ENCODE measurements at regions not wholly inside any gene's neighbourhood (a gene's known extent, or its start where the extent isn't known, plus 50 kb on each side); places are given as distances from the start of the nearest gene placed in this dataset.

DNA sequence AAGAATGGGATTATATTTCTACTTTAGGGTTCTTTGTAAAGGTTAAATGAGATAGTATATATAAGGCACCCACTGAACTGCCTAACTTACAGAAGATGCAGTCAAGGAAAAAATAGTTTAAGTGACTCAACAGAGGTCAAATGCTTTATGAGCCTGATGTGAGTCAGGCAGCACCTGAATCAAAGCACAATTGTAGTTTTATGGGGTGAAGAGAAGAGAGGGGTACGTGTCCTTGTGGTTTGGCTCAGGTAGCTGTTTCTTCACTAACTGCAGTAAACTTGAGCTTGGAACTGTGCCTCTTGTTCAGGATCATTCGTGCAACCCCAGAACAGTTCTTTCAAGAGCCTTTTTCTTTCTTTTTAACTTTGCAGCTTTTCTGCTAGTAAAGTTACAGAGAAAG lies 125.2 kb upstream of the SPON1 start:
- no peaks in the 10 kb centered on the region for H3K4me1 ChIP-seq (ENCODE audit: control insufficient read depth, insufficient read depth, low read length, unreplicated experiment)
- H3K4me3 ChIP-seq (ENCODE audit: low read depth, low read length), result no peak overlapping the region
- no peaks in the 10 kb centered on the region for H3K36me3 ChIP-seq (ENCODE audit: insufficient read depth, low read length)
- no peak overlapping the region for H2AFZ ChIP-seq (ENCODE audit: low read length, unreplicated experiment)
- H3K27ac ChIP-seq (ENCODE audit: low read depth, low read length), result no peak overlapping the region
- no peaks in the 10 kb centered on the region for H3K79me2 ChIP-seq (ENCODE audit: control insufficient read depth, insufficient read depth, low read length, unreplicated experiment)
- peaks cover 9% of the 10 kb centered on the region; the same call in 1 of the 2 replicates for H3K27me3 ChIP-seq (ENCODE audit: insufficient read depth, low read length)

DNA sequence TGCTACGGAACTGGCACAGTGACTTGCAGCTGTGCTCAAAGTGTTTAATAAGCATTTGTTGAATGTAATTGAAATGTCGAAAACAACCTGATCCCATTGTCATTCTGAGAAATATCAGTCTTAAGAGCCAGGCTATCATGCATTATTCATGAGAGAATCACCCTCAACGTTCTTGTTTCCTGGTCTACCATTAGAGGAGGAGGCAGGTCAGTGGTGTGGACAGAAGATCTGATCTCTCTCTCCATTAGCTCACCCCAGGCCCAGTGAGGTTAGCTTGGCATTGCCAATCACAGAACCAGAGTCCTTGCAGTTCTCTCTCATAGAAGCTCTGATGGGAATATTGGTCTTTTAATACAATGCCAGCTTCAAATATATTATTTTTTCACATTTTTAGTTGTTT lies 121.1 kb upstream of the SPON1 start:
- H3K4me3 ChIP-seq (ENCODE audit: low read depth, low read length), result no peak overlapping the region
- H3K4me1 ChIP-seq (ENCODE audit: control insufficient read depth, insufficient read depth, low read length, unreplicated experiment), result no peaks in the 10 kb centered on the region
- H3K27ac ChIP-seq (ENCODE audit: low read depth, low read length), result no peak overlapping the region
- no peaks in the 10 kb centered on the region for H3K36me3 ChIP-seq (ENCODE audit: insufficient read depth, low read length)
- no peak overlapping the region for H2AFZ ChIP-seq (ENCODE audit: low read length, unreplicated experiment)
- no peaks in the 10 kb centered on the region for H3K79me2 ChIP-seq (ENCODE audit: control insufficient read depth, insufficient read depth, low read length, unreplicated experiment)
- H3K27me3 ChIP-seq (ENCODE audit: insufficient read depth, low read length), result peaks cover 18% of the 10 kb centered on the region; the same call in 1 of the 2 replicates

DNA sequence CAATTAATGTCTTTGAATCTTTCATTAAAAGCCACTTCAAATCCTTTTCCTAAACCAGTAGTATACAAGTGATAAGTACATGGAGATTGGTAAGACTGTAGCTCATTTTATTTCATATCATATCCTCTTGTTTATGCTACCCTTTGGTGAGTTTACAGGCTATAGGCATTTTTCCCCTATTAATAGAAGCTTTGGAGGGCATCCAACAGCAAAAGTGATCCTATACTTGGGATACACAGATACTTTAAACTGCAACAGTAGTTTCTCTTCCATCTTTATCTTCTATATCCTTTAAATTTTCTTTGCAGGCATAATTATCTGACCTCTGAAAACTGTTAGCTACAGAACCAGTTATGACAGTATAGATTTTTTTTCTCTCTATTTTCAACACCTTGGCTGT lies 114.5 kb upstream of the SPON1 start:
- H3K79me2 ChIP-seq (ENCODE audit: control insufficient read depth, insufficient read depth, low read length, unreplicated experiment), result no peaks in the 10 kb centered on the region
- no peak overlapping the region for H3K27ac ChIP-seq (ENCODE audit: low read depth, low read length)
- H2AFZ ChIP-seq (ENCODE audit: low read length, unreplicated experiment), result no peak overlapping the region
- peaks cover 25% of the 10 kb centered on the region for H3K27me3 ChIP-seq (ENCODE audit: insufficient read depth, low read length)
- no peak overlapping the region for H3K4me3 ChIP-seq (ENCODE audit: low read depth, low read length)
- H3K4me1 ChIP-seq (ENCODE audit: control insufficient read depth, insufficient read depth, low read length, unreplicated experiment), result no peaks in the 10 kb centered on the region
- H3K36me3 ChIP-seq (ENCODE audit: insufficient read depth, low read length), result no peaks in the 10 kb centered on the region

DNA sequence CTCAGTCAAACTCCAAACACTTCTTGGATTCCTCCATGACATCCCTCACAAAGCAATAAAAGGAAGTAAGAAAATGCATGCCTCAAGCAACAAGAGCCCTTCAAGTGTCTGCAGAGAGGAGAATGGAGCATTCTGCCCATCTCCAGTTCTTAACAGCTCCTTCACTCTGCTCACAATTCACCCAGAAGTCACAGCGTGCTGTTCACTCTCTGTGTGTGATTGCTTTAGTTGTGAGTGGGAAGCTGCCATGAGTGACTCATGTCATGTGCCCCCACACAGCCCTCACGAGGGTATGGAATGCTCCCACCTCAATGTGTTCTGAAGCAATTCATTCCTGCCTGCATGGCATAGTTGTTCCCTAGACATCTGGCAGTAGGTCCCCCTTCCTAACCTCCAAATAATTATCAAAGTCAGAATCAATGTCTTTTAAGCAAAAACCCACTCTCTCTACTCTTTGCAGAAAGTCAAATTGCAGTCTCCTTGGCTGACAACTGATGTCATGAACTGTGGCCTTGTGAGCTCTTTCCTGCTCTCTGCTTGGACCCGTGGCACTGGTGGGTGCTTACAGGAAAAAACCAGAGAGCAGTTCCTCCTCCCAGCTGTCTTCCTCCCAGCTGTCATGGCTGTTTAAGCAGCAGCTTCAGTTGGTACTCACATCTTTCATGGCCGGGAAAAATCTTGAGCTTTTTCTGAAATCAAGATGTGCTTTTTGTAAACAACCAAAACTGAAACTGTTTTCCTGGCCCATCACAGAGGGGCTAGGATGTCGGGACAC lies 112.1 kb upstream of the SPON1 start:
- Histone ChIP-seq H2AFZ (ENCODE audit: low read length, unreplicated experiment) (no peak overlapping the region), H3K27me3 (ENCODE audit: insufficient read depth, low read length) (peaks cover 19% of the 10 kb centered on the region), H3K79me2 (ENCODE audit: control insufficient read depth, insufficient read depth, low read length, unreplicated experiment) (no peaks in the 10 kb centered on the region), H3K36me3 (ENCODE audit: insufficient read depth, low read length) (no peaks in the 10 kb centered on the region), H3K27ac (ENCODE audit: low read depth, low read length) (no peak overlapping the region), H3K4me1 (ENCODE audit: control insufficient read depth, insufficient read depth, low read length, unreplicated experiment) (no peaks in the 10 kb centered on the region), H3K4me3 (ENCODE audit: low read depth, low read length) (no peak overlapping the region)

DNA sequence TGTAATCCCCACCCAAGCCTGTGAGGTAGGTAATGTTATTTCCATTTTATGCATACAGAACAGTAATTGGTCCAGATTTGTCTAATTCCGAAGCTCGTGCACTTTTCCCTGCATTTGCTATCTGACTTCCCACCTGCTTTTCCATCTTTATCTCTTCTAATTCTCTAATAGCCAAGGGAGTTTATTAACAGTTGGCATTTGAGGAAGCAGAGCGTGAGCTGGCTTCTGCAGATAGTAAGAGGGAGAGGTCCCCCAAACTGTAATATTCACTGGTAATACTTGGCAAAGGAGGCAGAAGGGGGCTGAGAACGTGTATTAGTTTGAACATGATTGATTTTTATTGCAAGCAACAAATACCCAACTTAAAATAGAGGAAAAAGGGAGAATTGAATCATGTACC lies 110.8 kb upstream of the SPON1 start:
- Histone ChIP-seq H3K4me1 (ENCODE audit: control insufficient read depth, insufficient read depth, low read length, unreplicated experiment) (no peaks in the 10 kb centered on the region), H3K4me3 (ENCODE audit: low read depth, low read length) (no peak overlapping the region), H3K27ac (ENCODE audit: low read depth, low read length) (no peak overlapping the region), H3K79me2 (ENCODE audit: control insufficient read depth, insufficient read depth, low read length, unreplicated experiment) (no peaks in the 10 kb centered on the region), H3K27me3 (ENCODE audit: insufficient read depth, low read length) (peaks cover 32% of the 10 kb centered on the region), H3K36me3 (ENCODE audit: insufficient read depth, low read length) (no peaks in the 10 kb centered on the region), H2AFZ (ENCODE audit: low read length, unreplicated experiment) (no peak overlapping the region)

DNA sequence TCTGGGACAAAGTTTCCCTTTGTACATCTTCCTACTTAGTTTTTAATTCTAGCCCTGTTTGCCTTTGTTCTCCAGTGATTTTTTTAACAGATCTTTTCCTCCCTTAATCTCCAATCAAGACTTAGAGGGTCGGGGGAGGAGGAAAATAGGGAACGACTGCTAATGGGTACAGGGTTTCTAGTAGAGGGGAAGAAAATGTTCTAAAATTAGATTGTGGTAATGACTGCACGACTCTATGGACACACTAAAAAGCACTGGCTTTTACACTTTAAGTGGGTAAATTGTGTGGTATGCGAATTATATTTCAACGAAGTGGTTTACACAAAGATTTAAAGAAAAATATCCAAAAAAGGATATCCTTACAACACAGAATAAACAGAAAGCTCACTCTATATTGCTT lies 110.0 kb upstream of the SPON1 start:
- no peak overlapping the region for H2AFZ ChIP-seq (ENCODE audit: low read length, unreplicated experiment)
- H3K27me3 ChIP-seq (ENCODE audit: insufficient read depth, low read length), result peaks cover 39% of the 10 kb centered on the region
- no peak overlapping the region for H3K4me3 ChIP-seq (ENCODE audit: low read depth, low read length)
- no peaks in the 10 kb centered on the region for H3K79me2 ChIP-seq (ENCODE audit: control insufficient read depth, insufficient read depth, low read length, unreplicated experiment)
- H3K4me1 ChIP-seq (ENCODE audit: control insufficient read depth, insufficient read depth, low read length, unreplicated experiment), result no peaks in the 10 kb centered on the region
- no peak overlapping the region for H3K27ac ChIP-seq (ENCODE audit: low read depth, low read length)
- H3K36me3 ChIP-seq (ENCODE audit: insufficient read depth, low read length), result no peaks in the 10 kb centered on the region

DNA sequence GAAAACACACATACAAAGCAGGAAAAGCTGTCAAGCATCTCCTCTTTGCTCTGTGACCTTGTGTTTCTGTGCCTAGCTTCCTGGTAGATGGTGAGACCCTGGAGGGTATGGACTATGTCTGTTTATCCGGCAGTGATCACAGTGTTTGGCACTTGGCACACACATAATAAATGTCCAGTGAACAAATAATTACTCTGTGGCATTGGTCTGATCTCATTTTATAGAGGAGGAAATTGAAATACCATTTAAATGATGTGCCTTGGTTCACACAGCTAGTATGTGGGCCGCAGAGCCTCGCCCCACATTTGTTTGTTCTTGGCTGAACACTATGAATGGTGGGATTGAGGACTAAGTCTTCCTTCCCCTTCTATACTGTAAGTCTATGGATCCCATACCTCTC lies 104.7 kb upstream of the SPON1 start:
- Histone ChIP-seq H3K36me3 (ENCODE audit: insufficient read depth, low read length) (no peaks in the 10 kb centered on the region), H3K4me1 (ENCODE audit: control insufficient read depth, insufficient read depth, low read length, unreplicated experiment) (no peaks in the 10 kb centered on the region), H3K27me3 (ENCODE audit: insufficient read depth, low read length) (peaks cover 30% of the 10 kb centered on the region), H3K4me3 (ENCODE audit: low read depth, low read length) (no peak overlapping the region), H2AFZ (ENCODE audit: low read length, unreplicated experiment) (no peak overlapping the region), H3K27ac (ENCODE audit: low read depth, low read length) (no peak overlapping the region), H3K79me2 (ENCODE audit: control insufficient read depth, insufficient read depth, low read length, unreplicated experiment) (no peaks in the 10 kb centered on the region)

DNA sequence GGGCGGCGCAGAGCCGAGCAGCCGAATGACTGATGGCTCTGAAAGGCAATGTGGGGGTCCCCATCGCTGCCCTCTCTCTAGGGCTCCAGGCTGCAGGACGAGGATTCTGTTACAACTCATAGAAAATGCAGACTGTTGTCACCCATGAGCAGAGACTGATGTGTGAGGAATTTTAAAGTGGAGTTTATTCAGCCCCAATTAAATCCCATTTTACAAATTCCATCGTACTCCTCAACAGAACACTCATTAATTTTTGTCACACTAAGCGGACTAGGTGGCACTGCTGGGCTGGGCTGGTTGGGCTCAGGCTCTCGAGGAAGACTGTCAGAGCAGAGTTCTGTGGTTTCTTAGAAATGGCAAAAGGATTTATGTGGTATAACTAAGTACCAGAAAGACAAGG lies 102.6 kb upstream of the SPON1 start:
- H3K79me2 ChIP-seq (ENCODE audit: control insufficient read depth, insufficient read depth, low read length, unreplicated experiment), result no peaks in the 10 kb centered on the region
- no peaks in the 10 kb centered on the region for H3K36me3 ChIP-seq (ENCODE audit: insufficient read depth, low read length)
- no peak overlapping the region for H3K27ac ChIP-seq (ENCODE audit: low read depth, low read length)
- H2AFZ ChIP-seq (ENCODE audit: low read length, unreplicated experiment), result no peak overlapping the region
- peaks cover 30% of the 10 kb centered on the region for H3K27me3 ChIP-seq (ENCODE audit: insufficient read depth, low read length)
- no peak overlapping the region for H3K4me3 ChIP-seq (ENCODE audit: low read depth, low read length)
- no peaks in the 10 kb centered on the region for H3K4me1 ChIP-seq (ENCODE audit: control insufficient read depth, insufficient read depth, low read length, unreplicated experiment)

DNA sequence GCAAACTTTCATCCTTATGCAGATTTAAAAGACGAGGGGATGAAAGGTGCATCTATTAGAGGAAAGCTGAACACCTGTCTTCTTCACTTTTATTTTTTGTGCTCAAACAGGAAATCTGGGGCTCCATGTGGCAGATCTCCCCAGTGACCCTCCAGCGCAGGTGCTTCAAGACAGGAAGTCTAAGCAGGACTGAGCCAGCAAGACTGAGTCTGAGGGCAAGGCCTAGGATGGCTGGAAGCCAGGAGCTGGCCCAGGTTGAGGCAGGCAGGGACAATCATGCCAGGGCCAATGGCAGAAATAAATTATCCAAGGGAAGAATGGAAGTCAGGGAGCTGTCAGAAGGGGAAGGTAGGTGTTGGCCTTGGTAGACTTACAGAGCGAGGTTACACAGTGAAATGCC lies 101.1 kb upstream of the SPON1 start:
- Histone ChIP-seq H3K4me3 (ENCODE audit: low read depth, low read length) (no peak overlapping the region), H3K27me3 (ENCODE audit: insufficient read depth, low read length) (peaks cover 18% of the 10 kb centered on the region), H3K27ac (ENCODE audit: low read depth, low read length) (no peak overlapping the region), H3K4me1 (ENCODE audit: control insufficient read depth, insufficient read depth, low read length, unreplicated experiment) (no peaks in the 10 kb centered on the region), H2AFZ (ENCODE audit: low read length, unreplicated experiment) (no peak overlapping the region), H3K36me3 (ENCODE audit: insufficient read depth, low read length) (no peaks in the 10 kb centered on the region), H3K79me2 (ENCODE audit: control insufficient read depth, insufficient read depth, low read length, unreplicated experiment) (no peaks in the 10 kb centered on the region)

DNA sequence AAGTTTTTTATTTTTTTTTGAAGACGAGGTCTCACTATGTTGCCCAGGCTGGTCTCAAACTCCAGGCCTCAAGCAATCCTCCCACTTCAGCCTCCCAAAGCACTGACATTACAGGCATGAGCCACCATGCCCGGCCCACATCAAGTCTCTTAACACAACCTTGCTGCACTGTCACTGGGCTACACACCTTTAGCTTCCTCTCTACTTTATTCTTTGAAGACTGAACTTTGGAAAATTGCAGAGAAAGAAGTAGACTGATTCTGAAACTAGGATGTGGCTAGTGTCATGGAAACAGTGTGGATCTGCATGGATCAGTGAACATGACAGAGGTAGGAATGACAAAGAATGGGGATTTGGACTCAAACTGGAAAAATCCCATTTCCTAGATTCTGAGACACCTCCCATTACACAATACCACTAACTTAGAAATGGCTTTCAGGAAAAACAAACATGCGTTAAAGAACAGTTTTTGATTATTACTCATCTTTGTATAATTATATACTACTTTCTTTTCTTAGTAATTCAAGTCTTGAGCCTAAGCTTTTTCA lies 99.6 kb upstream of the SPON1 start:
- Histone ChIP-seq H3K79me2 (ENCODE audit: control insufficient read depth, insufficient read depth, low read length, unreplicated experiment) (no peaks in the 10 kb centered on the region), H3K4me3 (ENCODE audit: low read depth, low read length) (no peak overlapping the region), H3K27me3 (ENCODE audit: insufficient read depth, low read length) (peaks cover 3% of the 10 kb centered on the region; the same call in 1 of the 2 replicates), H3K36me3 (ENCODE audit: insufficient read depth, low read length) (no peaks in the 10 kb centered on the region), H3K4me1 (ENCODE audit: control insufficient read depth, insufficient read depth, low read length, unreplicated experiment) (no peaks in the 10 kb centered on the region), H3K27ac (ENCODE audit: low read depth, low read length) (no peak overlapping the region), H2AFZ (ENCODE audit: low read length, unreplicated experiment) (no peak overlapping the region)

DNA sequence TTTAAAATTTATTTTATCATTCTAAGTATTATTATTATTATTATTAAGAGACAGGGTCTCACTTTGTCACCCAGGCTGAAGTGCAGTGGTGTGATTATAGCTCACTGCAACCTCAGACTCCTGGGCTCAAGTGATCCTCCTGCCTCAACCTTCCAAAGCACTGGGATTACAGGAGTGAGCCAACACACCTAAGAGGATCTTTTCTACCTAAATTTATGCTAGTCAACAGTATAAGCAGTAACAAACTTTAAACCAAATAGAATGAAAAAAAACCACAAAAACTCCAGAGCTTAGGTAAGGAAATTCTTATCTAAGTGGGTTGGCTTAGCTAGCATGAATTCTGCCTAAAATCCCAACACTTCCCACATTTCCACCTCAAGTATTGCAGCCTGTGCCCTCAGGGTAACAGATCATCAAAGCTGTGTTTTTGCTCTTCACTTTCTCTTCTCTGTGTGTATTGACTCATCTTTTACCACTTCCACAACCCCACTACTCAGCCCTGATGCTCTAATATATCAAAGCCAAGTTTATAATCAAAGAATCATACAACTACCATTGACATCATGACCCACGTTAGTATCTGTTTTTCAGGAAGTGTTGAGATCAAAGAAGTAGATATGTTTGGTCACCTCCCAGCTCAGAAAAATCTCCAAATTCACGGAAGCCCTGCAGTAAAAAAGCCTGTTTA lies 93.7 kb upstream of the SPON1 start:
- Histone ChIP-seq H3K79me2 (ENCODE audit: control insufficient read depth, insufficient read depth, low read length, unreplicated experiment) (no peaks in the 10 kb centered on the region), H3K4me3 (ENCODE audit: low read depth, low read length) (no peak overlapping the region), H2AFZ (ENCODE audit: low read length, unreplicated experiment) (no peak overlapping the region), H3K4me1 (ENCODE audit: control insufficient read depth, insufficient read depth, low read length, unreplicated experiment) (no peaks in the 10 kb centered on the region), H3K27ac (ENCODE audit: low read depth, low read length) (no peak overlapping the region), H3K36me3 (ENCODE audit: insufficient read depth, low read length) (no peaks in the 10 kb centered on the region), H3K27me3 (ENCODE audit: insufficient read depth, low read length) (peaks cover 21% of the 10 kb centered on the region)

Measured in ACC112 (cell line).